Activated naive CD4-positive, alpha-beta T cell treated with anti-CD3 and anti-CD28 coated beads for 36 hours (primary cell): ENCODE measurements at regions not wholly inside any gene's neighbourhood (a gene's known extent, or its start where the extent isn't known, plus 50 kb on each side); places are given as distances from the start of the nearest gene placed in this dataset.

Experiments used
- CTCF ChIA-PET: fragments of 350-600 bp; sonication (Branson Sonifier 250); formaldehyde crosslinking; loops from one replicate; lab custom pipeline; 2021; ENCODE audit warnings: antibody characterized with exemption; lab: Charles Lee
- DNase-seq: peaks from one replicate; pipeline ENCODE4 v3.0.0-alpha.2; 2020
- H3K27ac Mint-ChIP-seq: one replicate; pipeline ENCODE4 v1.8.0; 2021; ENCODE audit warnings: mild to moderate bottlenecking, mixed read lengths
- H3K27me3 Mint-ChIP-seq: one replicate; pipeline ENCODE4 v1.8.0; 2021; ENCODE audit warnings: low read depth, mixed read lengths
- H3K36me3 Mint-ChIP-seq: one replicate; pipeline ENCODE4 v1.8.0; 2021; ENCODE audit warnings: low read depth, mixed read lengths
- H3K4me1 Mint-ChIP-seq: one replicate; pipeline ENCODE4 v1.8.0; 2021; ENCODE audit warnings: low read depth, mixed read lengths
- H3K4me3 Mint-ChIP-seq: one replicate; pipeline ENCODE4 v1.8.0; 2021; ENCODE audit warnings: mild to moderate bottlenecking, moderate library complexity, mixed read lengths
- H3K9me3 Mint-ChIP-seq: one replicate; pipeline ENCODE4 v1.8.0; 2021; ENCODE audit warnings: mixed read lengths
- intact Hi-C: fragments of 100-400 bp; cut with micrococcal nuclease; formaldehyde crosslinking; loops from one replicate; pipeline ENCODE4 v1.15.1; 2023

- Mint-ChIP-seq H3K27ac (no peak overlapping the region), H3K4me1 (no peaks in the 10 kb centered on the region), H3K9me3 (peaks cover 21% of the 10 kb centered on the region), H3K27me3 (no peaks in the 10 kb centered on the region), H3K36me3 (no peaks in the 10 kb centered on the region), H3K4me3 (no peak overlapping the region)
- intact Hi-C loops = no loop called here
- DNase-seq = no peak
- CTCF ChIA-PET = no interaction called here
Measured at GRCh38 chr7:57398548-57398947, 51.4 kb upstream of the ZNF716 start.

- intact Hi-C loops = no loop called here
- no peaks in the 10 kb centered on the region for H3K27me3 Mint-ChIP-seq
Measured at GRCh38 chr7:57399251-57399940, 50.6 kb upstream of the ZNF716 start.

GRCh38 chr7:57399972-57400371, 50.0 kb upstream of the ZNF716 start:
- CTCF ChIA-PET = no interaction called here
- Mint-ChIP-seq H3K36me3 (peaks cover 2% of the 10 kb centered on the region), H3K27me3 (no peaks in the 10 kb centered on the region), H3K4me3 (no peak overlapping the region), H3K9me3 (peaks cover 19% of the 10 kb centered on the region), H3K4me1 (no peaks in the 10 kb centered on the region), H3K27ac (no peak overlapping the region)
- intact Hi-C loops = no loop called here
- DNase-seq = no peak

More at GRCh38 chr7:57399251-57399940, 50.6 kb upstream of the ZNF716 start:
- CTCF ChIA-PET = no interaction called here
- no peaks in the 10 kb centered on the region for H3K4me1 Mint-ChIP-seq
- no peak overlapping the region for H3K4me3 Mint-ChIP-seq
- H3K36me3 Mint-ChIP-seq = peaks cover 2% of the 10 kb centered on the region
- H3K27ac Mint-ChIP-seq = no peak overlapping the region
- DNase-seq = no peak
- peaks cover 24% of the 10 kb centered on the region for H3K9me3 Mint-ChIP-seq
